HG02642 (cell line): ENCODE measurements at regions not wholly inside any gene's neighbourhood (a gene's known extent, or its start where the extent isn't known, plus 50 kb on each side); places are given as distances from the start of the nearest gene placed in this dataset.

ENCODE experiments used
- ATAC-seq: cut with Tn5 transposase; IDR thresholded peaks from one replicate; pipeline ENCODE4 v1.9.1; 2021; ENCODE audit warnings: mild to moderate bottlenecking; ENCODE audit not compliant: unreplicated experiment, poor library complexity

DNA sequence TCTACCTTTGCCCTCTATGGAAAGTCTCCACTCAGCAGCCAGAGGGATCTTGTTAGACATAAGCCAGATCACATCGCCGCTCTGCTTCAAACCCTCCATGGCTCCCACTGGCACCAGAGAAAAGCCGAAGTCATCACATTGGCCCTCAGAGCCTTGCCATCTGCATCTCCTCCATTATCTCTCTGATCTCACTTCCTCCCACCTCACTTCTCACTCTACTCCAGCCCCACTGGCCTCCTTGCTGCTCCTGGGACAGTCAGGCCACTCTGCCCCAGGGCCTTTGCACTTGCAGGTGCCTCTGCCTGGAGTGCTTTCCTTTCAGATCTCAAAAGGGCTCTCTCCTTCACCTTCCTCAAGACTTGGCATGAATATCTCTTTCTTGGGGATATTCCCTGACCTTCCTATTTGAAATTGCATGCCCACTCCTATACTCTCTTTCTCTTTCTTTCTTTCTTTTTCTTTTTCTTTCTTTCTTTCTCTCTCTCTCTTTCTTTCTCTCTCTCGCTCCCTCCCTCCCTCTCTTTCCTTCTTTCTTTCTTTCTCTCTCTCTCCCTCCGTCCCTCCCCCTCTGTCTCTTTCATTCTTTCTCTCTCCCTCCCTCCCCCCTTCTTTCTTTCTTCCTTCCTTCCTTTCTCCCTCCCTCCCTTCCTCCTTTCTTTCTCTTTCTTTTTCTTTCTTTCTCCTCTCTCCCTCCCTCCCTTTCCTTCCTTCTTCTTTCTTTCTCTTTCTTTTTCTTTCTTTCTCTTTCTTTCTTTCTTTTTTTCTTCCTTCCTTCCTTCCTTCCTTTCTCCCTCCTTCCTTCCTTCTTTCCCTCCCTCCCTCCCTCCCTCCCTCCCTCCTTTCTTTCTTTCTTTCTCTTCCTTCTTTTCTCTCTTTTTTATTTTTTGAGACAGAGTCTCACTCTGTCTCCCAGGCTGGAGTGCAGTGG, 96.0 kb upstream of the CASZ1 start:
- ATAC-seq: no peak

- ATAC-seq: no peak
Observed at GRCh38 chr1:10895621-10896020, 99.2 kb upstream of the CASZ1 start.

DNA sequence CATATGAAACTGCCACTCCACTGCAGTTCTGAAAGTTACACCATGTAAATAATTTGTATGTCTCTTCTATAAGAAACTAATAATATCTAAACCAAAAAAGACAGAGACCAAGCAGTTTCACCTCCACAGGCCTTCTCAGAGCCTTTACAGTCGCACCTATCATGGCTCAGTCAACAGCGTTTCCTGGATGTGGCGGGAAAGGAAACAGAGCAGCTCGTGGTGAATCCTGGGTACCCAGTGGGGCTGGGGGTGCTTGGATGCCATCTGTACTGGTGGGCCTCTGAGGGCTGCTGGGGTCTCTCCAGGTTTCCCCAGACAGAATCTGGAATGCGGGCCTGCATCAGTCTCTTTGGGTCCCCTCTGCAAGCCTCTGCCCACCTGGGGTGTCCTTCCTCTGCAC, 100.2 kb upstream of the CASZ1 start:
- ATAC-seq: no peak

DNA sequence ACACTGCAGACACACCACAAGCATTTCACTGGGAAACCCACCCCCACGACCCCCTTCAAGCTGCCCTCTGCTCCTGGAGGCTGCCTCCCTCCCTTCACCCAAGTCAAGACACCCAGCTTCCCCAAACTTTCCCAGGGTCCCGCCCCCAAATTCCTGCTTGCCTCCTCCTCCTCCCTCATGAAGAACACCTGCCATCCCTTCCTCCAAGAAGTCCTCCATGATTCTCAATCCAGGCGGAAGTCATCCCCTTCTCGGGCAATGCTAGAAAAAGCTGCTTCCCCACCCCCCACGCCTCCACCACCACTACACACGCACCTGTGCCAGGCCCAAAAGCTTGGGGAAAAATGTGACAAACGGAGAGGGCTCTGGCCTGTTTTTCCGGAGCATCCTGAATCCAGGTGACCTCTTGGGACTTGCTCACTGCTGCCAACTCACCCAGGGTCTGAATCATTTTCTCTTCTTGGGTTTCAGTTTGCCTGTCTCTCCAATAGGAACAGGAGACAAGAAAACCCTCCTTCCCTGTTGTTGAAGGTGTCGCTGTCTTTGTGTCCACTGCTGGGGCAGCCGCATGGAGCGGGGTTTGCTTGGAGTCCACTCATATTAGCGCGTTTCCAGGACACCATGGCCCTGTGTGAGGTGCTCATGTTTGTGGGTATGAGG, 101.0 kb upstream of the CASZ1 start:
- no peak for ATAC-seq

DNA sequence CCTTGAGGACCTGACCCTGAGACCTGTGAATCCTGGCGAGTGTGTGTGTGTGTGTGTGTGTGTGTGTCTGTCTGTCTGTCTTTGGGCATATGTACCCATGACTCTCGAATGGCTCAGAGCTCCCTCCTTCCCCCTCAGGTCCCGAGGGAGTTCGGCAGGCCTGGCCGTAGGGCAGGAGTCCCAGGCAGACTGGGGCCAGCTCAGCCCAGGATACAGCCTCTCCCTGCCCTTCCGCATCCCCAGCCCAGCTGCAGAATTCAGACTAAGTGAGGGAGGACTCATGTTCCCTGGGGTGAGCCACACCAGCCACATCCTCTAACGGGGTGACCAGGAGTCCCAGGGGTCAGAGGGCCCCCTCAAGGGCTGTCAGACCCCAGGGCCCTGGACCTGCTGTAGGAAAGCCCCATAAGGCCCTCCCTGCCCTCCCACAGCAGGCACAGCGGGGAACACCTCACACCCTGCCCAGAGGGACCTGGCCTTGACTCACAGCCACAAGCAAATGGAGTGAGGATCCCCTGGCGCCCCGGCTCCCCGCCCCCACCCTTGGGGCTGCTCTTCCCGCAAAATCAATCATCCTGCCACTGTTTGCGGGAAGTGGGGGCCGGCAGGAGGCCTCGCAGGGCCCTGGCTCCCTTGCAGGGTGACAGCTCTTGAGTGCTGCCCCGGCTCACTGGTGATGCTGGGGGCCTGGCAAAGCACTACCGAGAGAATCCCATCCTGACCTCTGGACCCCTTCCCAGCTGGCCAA, 101.7 kb upstream of the CASZ1 start:
- ATAC-seq: no peak

GRCh38 chr1:10898921-10899320, 102.5 kb upstream of the CASZ1 start:
- no peak for ATAC-seq

DNA sequence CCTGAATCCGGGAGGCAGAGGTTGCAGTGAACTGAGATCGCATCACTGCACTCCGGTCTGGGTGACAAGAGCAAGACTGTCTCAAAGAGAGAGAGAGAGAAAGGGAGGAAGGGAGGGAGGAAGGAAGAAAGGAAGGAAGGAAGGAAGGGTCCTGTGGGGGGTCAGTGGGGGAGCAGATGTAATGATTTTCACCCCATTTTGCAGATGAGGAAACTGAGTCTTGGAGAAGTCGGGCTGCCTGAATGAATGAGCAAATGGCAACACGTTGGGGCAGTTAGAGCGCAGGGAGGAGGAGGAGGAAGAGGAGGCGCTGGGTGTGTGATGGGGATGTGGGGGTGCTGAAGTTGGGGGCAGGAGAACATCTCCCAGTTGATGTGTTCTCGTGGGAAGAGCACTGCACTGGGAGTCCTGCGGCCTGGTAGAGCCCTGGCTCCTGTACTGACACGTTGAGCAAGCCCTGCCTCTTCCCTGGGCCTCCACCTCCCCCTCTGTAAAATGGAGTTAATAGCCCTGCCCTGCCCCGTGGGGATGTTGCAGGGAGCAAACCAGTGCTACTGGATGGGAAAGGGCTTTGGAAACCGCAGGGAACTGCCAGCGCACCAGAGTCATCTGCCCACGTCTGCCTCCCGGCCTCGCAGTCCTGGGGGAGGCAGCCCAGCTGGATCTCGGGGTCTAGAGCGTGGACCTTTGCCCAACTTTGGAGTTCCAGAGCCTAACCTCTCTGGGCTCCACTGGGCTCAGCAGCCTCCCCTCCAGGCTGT, 103.2 kb upstream of the CASZ1 start:
- no peak for ATAC-seq

DNA sequence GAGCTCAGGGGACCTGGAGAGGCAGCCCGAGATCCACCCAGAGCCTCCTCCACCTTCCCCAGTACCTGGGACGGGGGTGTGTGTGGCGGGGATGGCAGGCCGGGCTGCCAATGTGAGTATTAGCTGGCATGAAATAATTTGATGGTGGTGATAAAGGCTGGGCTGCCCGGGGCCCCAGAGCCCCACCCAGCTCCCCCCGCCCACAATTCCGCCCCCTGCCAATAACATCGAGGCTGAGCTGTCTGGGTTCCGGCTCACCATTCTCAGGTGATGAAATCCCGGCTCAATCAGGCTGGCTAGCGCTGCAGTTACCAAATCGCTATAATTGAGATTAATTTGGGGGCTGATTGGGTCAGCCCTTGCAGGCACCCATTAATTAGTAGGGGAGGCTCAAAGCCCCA, 103.8 kb upstream of the CASZ1 start:
- no peak for ATAC-seq

GRCh38 chr1:10900691-10901090, 104.2 kb upstream of the CASZ1 start:
- no peak for ATAC-seq

GRCh38 chr1:10901091-10901890, 104.8 kb upstream of the CASZ1 start:
- ATAC-seq: no peak

GRCh38 chr1:10901891-10902805, 105.7 kb upstream of the CASZ1 start:
- no peak for ATAC-seq

GRCh38 chr1:10903421-10903820, 107.0 kb upstream of the CASZ1 start:
- no peak for ATAC-seq

- ATAC-seq: no peak
Observed at GRCh38 chr1:10903821-10904220, 107.4 kb upstream of the CASZ1 start.

DNA sequence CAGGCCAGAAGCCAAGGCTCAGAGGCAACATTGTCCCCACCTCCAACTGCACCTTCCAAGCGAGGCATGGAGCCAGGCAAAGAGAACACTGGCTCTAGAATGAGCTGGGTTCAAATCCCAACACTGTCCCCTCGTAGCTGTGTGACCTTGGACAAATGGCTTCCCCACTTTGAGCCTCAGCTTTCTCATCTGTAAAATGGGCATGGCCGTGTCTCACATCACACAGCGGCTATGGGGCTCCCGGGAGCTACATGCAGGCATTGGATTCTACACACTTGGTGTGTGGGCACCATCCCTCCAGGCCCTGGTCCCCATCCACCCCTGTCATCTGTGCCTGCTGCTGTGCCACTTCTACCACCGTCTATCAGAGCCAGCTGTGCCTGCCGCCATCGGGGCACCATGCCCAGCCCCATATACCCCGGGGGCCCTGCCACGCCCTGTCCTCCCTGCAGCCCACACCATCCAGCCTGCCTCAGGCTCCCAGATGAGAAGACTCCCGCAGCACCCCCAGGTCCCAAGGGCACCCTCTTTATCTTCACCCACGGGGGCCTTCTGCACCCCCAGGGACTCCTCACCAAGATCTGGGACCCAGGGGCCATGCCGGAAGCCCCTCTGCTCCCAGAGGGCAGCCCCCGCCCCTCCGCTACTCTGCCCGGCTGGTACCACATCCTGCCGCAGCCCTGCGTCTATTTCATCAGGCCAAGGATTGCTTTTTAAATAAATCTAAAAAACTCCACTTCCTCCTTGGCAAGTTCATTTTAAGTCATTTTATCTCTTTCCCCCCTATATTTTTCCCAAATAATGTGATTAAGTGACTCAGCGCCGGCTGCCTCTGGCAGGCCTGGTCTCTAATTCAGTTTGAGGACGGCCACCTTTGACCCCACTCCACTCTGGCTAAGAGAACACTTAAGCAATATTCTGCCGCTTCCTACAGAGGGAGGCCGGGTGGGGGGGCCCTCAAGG, 107.8 kb upstream of the TARDBP start:
- ATAC-seq: no peak

DNA sequence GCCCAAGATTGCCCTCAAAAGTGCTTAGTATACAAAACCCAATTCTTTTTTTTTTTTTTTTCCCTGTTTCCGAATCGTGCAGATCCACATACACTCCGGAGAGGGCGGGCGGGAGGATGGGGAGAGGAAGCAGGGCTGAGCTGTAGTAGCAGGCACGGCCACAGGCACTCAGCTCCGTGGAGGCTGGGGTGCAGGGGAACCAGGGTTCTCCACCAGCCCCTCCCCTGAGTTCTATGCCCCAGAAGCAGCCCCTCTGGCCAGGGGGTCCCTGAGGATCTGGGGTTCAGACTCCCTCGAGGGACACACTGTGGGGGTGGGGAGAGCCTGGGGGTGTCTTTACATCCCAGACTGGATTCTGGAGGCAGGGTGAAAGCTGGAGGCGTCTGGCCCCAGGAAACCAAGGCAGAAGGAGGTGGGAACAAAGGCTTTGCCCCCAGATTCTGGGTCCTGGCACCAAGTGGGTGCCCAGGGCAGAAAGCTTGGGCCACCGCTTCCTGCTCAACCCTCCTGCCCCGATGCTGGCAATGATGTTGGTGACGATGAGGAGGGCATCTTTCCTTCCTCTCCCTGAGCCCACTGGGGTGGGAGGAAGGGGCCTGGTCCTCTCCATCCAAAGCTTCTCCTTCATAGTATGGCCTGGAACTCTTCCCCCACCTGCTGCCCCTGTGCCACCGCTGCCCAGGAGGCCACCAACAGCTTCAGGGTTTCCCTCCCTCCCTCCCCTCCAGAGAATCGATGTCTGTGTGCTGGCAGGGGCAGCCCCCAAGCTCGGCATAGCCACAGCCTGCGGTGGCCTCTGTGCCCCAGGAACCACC, 106.4 kb upstream of the TARDBP start:
- ATAC-seq: no peak

DNA sequence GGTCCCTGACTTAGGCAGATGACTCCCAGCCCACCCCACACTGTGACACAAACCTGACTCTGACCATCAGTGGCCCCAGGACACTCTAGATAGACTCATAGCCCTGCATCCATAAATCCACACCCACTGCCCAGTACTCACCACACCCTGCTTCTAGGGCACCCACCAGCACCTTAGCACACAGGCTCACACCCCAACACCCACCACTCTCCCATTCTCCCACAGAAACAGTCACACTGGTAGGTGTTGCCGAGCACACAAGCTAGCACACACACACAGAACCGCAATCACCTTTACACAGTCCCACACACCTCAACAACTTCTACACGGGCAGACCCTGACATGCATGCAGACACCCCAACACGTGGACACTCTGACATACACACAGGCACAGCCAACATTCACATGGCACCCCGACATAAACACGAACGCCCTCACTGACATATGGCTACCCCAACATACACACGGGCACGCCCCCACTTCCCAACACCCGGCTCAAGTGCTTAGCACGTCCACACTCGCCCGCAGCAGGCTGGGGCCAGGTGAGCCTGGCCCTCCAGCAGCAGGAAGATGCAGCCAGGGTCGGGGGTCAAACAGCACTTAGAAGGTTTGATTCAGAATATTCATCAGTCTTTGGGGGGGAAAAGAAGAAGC, 105.5 kb upstream of the TARDBP start:
- no peak for ATAC-seq
